Smooth muscle cell (in vitro differentiated cells): ENCODE measurements at regions not wholly inside any gene's neighbourhood (a gene's known extent, or its start where the extent isn't known, plus 50 kb on each side); places are given as distances from the start of the nearest gene placed in this dataset.

Experiments
- DNase-seq: peaks from one replicate; lab custom pipeline; 2025; ENCODE audit not compliant: unreplicated experiment; lab: John Stamatoyannopoulos, UW
- H2AFZ ChIP-seq: fragments of 200-600 bp; sonication (generic); 2 replicates; pipeline ENCODE4 v1.6.0; 2016; ENCODE audit warnings: antibody characterized with exemption, low read depth, mild to moderate bottlenecking
- H3F3A ChIP-seq: fragments of 200-600 bp; sonication (generic); 2 replicates; pipeline ENCODE4 v1.6.0; 2017; ENCODE audit warnings: antibody characterized with exemption, low read depth
- H3K27ac ChIP-seq: fragments of 200-600 bp; sonication (generic); 2 replicates; pipeline ENCODE4 v1.5.1; 2016; ENCODE audit warnings: low read depth, mild to moderate bottlenecking
- H3K27me3 ChIP-seq: fragments of 200-600 bp; sonication (generic); 2 replicates; pipeline ENCODE4 v1.6.1; 2016; ENCODE audit warnings: low read depth, mild to moderate bottlenecking
- H3K36me3 ChIP-seq: fragments of 200-600 bp; sonication (generic); 2 replicates; pipeline ENCODE4 v1.5.1; 2016; ENCODE audit warnings: low read depth
- H3K4me1 ChIP-seq: fragments of 200-600 bp; sonication (generic); 2 replicates; pipeline ENCODE4 v1.5.1; 2016; ENCODE audit warnings: low read depth
- H3K4me2 ChIP-seq: fragments of 200-600 bp; sonication (generic); 2 replicates; pipeline ENCODE4 v1.6.0; 2016; ENCODE audit warnings: mild to moderate bottlenecking
- H3K4me3 ChIP-seq: fragments of 200-600 bp; sonication (generic); 2 replicates; pipeline ENCODE4 v1.5.1; 2016; ENCODE audit warnings: mild to moderate bottlenecking
- H3K79me2 ChIP-seq: fragments of 200-600 bp; sonication (generic); 2 replicates; pipeline ENCODE4 v1.6.0; 2016; ENCODE audit warnings: low read depth, mild to moderate bottlenecking
- H3K9ac ChIP-seq: fragments of 200-600 bp; sonication (generic); 2 replicates; pipeline ENCODE4 v1.6.0; 2016; ENCODE audit warnings: low read depth
- H3K9me3 ChIP-seq: fragments of 200-600 bp; sonication (generic); replicated peaks from 2 replicates; pipeline ENCODE4 v1.5.1; 2016; ENCODE audit warnings: low read depth
- H4K20me1 ChIP-seq: fragments of 200-600 bp; sonication (generic); 2 replicates; pipeline ENCODE4 v1.6.0; 2016; ENCODE audit warnings: low read depth
- WGBS: methylation state at CpG from one replicate; pipeline ENCODE4 v1.1.7; 2016; ENCODE audit warnings: low lambda C conversion rate; 5-methylcytosine and 5-hydroxymethylcytosine counted together
- TF ChIP-seq, protein P1 (sequence below): fragments of 200-600 bp; sonication (generic); IDR thresholded peaks from 2 replicates; pipeline ENCODE4 v1.5.1; 2017; ENCODE audit warnings: borderline replicate concordance, mild to moderate bottlenecking, antibody characterized with exemption; ENCODE audit not compliant: insufficient read depth, poor library complexity, severe bottlenecking

DNA sequence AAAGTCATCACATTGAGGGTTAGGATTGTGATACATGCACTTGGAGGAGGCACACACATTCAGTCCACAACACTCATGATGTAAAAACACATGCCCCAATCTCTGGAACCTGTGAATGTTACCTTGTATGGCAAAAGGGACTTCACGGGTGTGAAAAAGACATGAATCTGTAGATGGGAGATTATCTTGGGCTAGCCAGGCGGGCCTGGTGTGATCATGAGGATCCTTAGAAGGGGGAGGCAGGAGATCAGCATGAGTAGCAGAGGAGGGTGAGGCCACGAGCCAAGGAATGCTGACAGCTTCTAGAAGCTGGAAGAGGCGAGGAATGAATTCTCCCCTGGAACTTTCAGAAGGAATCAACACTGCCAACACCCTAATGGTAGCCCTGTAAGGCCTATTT lies 77.5 kb upstream of the ENPP6 start:
- Histone ChIP-seq H3K27ac (no peak overlapping the region), H4K20me1 (no peaks in the 10 kb centered on the region), H2AFZ (no peak overlapping the region), H3K9ac (no peak overlapping the region), H3K4me1 (peaks cover 8% of the 10 kb centered on the region), H3F3A (no peaks in the 10 kb centered on the region), H3K4me2 (no peak overlapping the region), H3K4me3 (no peak overlapping the region), H3K79me2 (no peaks in the 10 kb centered on the region), H3K9me3 (no peaks in the 10 kb centered on the region), H3K27me3 (no peaks in the 10 kb centered on the region), H3K36me3 (no peaks in the 10 kb centered on the region)
- DNase-seq = no peak
- WGBS = 93% methylated on average over 4 of the region's 4 CpGs
- TF ChIP-seq, protein P1, sequence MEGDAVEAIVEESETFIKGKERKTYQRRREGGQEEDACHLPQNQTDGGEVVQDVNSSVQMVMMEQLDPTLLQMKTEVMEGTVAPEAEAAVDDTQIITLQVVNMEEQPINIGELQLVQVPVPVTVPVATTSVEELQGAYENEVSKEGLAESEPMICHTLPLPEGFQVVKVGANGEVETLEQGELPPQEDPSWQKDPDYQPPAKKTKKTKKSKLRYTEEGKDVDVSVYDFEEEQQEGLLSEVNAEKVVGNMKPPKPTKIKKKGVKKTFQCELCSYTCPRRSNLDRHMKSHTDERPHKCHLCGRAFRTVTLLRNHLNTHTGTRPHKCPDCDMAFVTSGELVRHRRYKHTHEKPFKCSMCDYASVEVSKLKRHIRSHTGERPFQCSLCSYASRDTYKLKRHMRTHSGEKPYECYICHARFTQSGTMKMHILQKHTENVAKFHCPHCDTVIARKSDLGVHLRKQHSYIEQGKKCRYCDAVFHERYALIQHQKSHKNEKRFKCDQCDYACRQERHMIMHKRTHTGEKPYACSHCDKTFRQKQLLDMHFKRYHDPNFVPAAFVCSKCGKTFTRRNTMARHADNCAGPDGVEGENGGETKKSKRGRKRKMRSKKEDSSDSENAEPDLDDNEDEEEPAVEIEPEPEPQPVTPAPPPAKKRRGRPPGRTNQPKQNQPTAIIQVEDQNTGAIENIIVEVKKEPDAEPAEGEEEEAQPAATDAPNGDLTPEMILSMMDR = no peak

DNA sequence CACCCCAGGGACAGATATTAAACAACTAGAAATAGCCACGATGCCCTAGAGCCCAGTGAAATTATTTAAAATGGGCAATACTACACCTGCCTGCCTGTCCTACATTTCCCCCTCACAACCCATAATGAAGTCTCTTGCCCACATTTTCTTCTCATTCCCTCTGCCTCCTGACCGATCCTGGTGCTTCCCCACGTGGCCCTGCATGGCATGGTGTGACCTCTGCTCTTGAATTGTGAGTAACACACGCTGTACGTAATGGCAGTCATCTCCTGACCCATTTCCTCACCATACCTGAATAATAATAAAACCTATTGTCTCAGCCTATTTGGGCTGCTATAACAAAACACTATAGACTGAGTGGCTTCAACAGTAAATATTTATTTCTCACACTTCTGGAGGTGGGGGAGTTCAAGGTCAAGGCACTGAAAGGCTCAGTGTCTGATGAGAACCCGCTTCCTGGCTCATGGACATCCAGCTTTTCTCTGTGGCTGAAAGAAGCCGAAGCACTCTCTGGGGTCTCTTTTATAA lies 77.0 kb upstream of the ENPP6 start:
- WGBS = 83% methylated on average over 7 of the region's 7 CpGs

DNA sequence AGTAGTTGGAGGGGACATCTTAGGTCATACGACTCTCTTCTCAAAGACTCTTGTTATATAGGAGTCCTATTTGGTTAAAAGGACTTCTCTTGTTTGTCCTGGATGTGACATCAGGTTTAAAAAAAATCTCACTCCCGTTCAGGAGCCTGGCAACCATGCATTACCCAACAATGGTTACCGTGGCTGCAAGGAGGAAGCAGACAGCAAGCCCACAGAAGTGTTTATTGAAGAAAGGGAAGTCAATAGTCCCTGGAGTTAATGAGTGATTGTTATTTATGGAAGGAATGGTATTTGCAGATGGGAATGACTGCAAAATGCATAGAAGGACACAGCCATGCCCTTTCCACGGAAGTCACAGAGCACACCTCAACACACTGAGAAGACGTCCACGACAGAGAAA lies 75.9 kb upstream of the ENPP6 start:
- H3K27ac ChIP-seq = no peak overlapping the region
- no peak for DNase-seq
- H3K36me3 ChIP-seq = no peaks in the 10 kb centered on the region

More for the DNA sequence above, 77.0 kb upstream of the ENPP6 start:
- H3K9me3 ChIP-seq = no peaks in the 10 kb centered on the region
- peaks cover 8% of the 10 kb centered on the region for H3K4me1 ChIP-seq
- H2AFZ ChIP-seq = no peak overlapping the region
- no peak overlapping the region for H3K4me2 ChIP-seq
- DNase-seq = no peak
- H3K27ac ChIP-seq = no peak overlapping the region
- no peak overlapping the region for H3K4me3 ChIP-seq
- H3K36me3 ChIP-seq = no peaks in the 10 kb centered on the region
- H3F3A ChIP-seq = no peaks in the 10 kb centered on the region
- H3K27me3 ChIP-seq = no peaks in the 10 kb centered on the region
- H4K20me1 ChIP-seq = no peaks in the 10 kb centered on the region
- no peak overlapping the region for H3K9ac ChIP-seq
- H3K79me2 ChIP-seq = no peaks in the 10 kb centered on the region
- TF ChIP-seq, protein P1 = no peak

DNA sequence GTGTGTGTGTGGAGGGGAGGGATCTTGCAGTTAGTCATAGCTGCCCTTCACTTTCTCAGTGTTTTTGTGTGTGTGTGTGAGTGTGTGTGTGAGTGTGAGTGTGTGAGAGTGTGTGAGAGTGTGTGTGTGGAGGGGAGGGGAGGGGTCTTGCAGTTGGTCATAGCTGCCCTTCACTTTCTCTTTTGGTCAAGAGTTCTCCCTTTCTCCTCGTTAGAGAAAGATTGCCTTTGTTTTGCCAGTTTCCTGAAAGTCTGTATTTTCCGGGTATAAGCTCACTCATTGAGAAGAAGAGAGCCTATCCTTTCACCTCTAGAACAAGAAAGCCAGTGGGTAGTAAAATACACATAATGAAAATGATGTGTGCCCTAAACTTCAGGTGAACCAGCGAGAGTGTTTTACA lies 75.2 kb upstream of the ENPP6 start:
- Histone ChIP-seq H3K79me2 (no peaks in the 10 kb centered on the region), H3K27me3 (no peaks in the 10 kb centered on the region)
- 83% methylated on average over 3 of the region's 3 CpGs for WGBS

More for the DNA sequence above, 75.9 kb upstream of the ENPP6 start:
- Histone ChIP-seq H3K9me3 (no peaks in the 10 kb centered on the region), H3F3A (no peaks in the 10 kb centered on the region), H3K79me2 (no peaks in the 10 kb centered on the region), H3K4me1 (peaks cover 2% of the 10 kb centered on the region), H3K9ac (no peak overlapping the region), H2AFZ (no peak overlapping the region), H3K4me2 (no peak overlapping the region), H4K20me1 (no peaks in the 10 kb centered on the region), H3K4me3 (no peak overlapping the region), H3K27me3 (no peaks in the 10 kb centered on the region)
- WGBS = 82% methylated on average over 6 of the region's 6 CpGs
- TF ChIP-seq, protein P1 = no peak

More for the DNA sequence above, 75.2 kb upstream of the ENPP6 start:
- Histone ChIP-seq H3K36me3 (no peaks in the 10 kb centered on the region), H4K20me1 (no peaks in the 10 kb centered on the region), H2AFZ (no peak overlapping the region), H3K9ac (no peak overlapping the region), H3K4me1 (no peaks in the 10 kb centered on the region), H3K27ac (no peak overlapping the region), H3K4me2 (no peak overlapping the region), H3K9me3 (no peaks in the 10 kb centered on the region), H3F3A (no peaks in the 10 kb centered on the region), H3K4me3 (no peak overlapping the region)
- TF ChIP-seq, protein P1 = no peak
- DNase-seq = no peak
